ENCODE measurements at regions not wholly inside any gene's neighbourhood (a gene's known extent, or its start where the extent isn't known, plus 50 kb on each side); places are given as distances from the start of the nearest gene placed in this dataset.

DNA sequence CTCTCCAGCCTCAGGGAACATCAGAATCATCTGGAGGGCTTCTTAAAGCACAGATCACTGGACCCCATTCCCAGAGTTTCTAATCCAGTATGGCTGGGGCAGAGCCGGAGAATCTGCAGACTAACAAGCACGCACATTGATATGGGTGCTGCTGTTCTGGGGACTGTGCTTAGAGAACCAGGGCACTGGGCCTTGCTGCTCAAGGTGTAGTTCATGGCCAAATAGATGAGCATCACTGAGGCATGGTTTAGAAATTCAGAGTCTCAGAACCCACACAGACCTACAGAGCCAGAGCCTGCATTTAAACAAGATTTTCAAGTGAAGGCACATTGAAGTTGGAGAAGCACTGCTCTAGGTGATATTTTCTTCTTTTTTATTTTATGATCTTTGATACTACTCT is 376.8 kb upstream of the PHF14 start:
- no peak for TF ChIP-seq POLR2AphosphoS5 (IDR thresholded peaks at IDR 0.05)
- TF ChIP-seq, protein P1, sequence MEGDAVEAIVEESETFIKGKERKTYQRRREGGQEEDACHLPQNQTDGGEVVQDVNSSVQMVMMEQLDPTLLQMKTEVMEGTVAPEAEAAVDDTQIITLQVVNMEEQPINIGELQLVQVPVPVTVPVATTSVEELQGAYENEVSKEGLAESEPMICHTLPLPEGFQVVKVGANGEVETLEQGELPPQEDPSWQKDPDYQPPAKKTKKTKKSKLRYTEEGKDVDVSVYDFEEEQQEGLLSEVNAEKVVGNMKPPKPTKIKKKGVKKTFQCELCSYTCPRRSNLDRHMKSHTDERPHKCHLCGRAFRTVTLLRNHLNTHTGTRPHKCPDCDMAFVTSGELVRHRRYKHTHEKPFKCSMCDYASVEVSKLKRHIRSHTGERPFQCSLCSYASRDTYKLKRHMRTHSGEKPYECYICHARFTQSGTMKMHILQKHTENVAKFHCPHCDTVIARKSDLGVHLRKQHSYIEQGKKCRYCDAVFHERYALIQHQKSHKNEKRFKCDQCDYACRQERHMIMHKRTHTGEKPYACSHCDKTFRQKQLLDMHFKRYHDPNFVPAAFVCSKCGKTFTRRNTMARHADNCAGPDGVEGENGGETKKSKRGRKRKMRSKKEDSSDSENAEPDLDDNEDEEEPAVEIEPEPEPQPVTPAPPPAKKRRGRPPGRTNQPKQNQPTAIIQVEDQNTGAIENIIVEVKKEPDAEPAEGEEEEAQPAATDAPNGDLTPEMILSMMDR (IDR thresholded peaks at IDR 0.05) = no peak
- TF ChIP-seq EP300 (IDR thresholded peaks at IDR 0.05) = no peak

All from upper lobe of left lung (tissue), 4 donors.